Ovary (tissue), 7 donors: ENCODE measurements at regions not wholly inside any gene's neighbourhood (a gene's known extent, or its start where the extent isn't known, plus 50 kb on each side); places are given as distances from the start of the nearest gene placed in this dataset.

Source experiments
- DNase-seq, 5 donors: peaks; one replicate each; pipeline ENCODE4 v3.0.0-alpha.2; 2019 to 2020
- H3K27ac ChIP-seq, 2 donors: fragments of 200-600 bp; one replicate each; pipeline versions ENCODE4 v1.5.1 to v1.8.0; 2019 to 2022
- H3K27me3 ChIP-seq: fragments of 200-600 bp; one replicate; pipeline ENCODE4 v1.8.0; 2022
- H3K36me3 ChIP-seq: fragments of 200-600 bp; sonication (generic); one replicate; pipeline ENCODE4 v1.5.1; 2019
- H3K4me1 ChIP-seq: one replicate; pipeline ENCODE4 v1.8.1; 2013; ENCODE audit warnings: mild to moderate bottlenecking, moderate library complexity; ENCODE audit not compliant: insufficient read depth
- H3K4me3 ChIP-seq: fragments of 200-600 bp; sonication (generic); one replicate; pipeline ENCODE4 v1.5.1; 2017
- H3K9me3 ChIP-seq, 2 donors: fragments of 200-600 bp in 1 of 2; sonication (generic) in 1 of 2; one replicate each; pipeline versions ENCODE4 v1.5.1 to v1.8.1; 2013 to 2019; ENCODE audit warnings: mild to moderate bottlenecking in 1 of 2, moderate library complexity in 1 of 2
- EP300 ChIP-seq: sonication (generic); formaldehyde crosslinking; IDR thresholded peaks from one replicate; pipeline ENCODE4 v1.6.1; 2017; ENCODE audit warnings: antibody characterized with exemption
- POLR2A ChIP-seq: fragments of 450-650 bp; IDR thresholded peaks from one replicate; pipeline ENCODE4 v1.6.1; 2017; ENCODE audit warnings: antibody characterized with exemption, mild to moderate bottlenecking, moderate library complexity
- WGBS, 3 donors: extraction: QIAGEN DNeasy Blood & Tissue Kit in 1 of 3; methylation state at CpG; one replicate each; pipeline versions ENCODE4 v1.1.5 to v1.1.7; 2013 to 2017; 5-methylcytosine and 5-hydroxymethylcytosine counted together
- intact Hi-C, 4 donors: fragments of 100-400 bp; cut with DNase I; formaldehyde crosslinking; loops; one replicate each; pipeline versions ENCODE4 v1.11.0 to v1.15.1; 2022 to 2023
- TF ChIP-seq, protein P1 (sequence below), 3 donors: fragments of 450-650 bp in 2 of 3; fragments of 200-600 bp in 1 of 3; IDR thresholded peaks; one replicate each; pipeline versions ENCODE4 v1.5.1 to v1.8.0; 2016 to 2022; ENCODE audit warnings: antibody characterized with exemption in 3 of 3, mild to moderate bottlenecking in 1 of 3
- donor health status: DM: no; HTN: no; CAD: no; lungs with moderate emphysema.
- donor health status: DM: no; HTN: no; CAD: no.
- donor health status: Bipolar disorder and iron deficiency.
- donor health status: DM: no; HTN: no; CAD: no.
- donor health status: DM: yes; HTN: yes; CAD: no.

DNA sequence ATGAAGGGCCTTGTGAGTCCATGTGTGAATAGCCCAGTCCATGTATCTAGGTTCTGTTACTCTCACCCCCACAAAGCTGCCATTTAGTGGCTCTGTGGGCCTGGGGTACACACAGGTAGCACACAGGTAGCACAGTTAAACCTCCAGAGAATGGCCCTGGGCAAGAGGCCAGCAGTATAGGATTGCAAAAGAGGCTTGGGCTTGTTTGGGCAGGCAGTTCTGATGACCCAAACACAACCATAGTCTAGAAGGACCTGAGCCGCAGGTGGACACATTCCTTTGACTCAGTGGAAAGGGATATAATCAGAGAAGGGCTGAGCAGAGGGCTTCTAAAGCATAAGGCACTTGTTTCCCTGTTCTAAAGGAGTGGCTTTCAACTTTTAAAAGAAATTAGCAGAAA is 326.8 kb upstream of the SGCD start:
- WGBS, 3 donors: 88 to 95% (median 92%) methylated on average over 1 of the region's 1 CpG
- intact Hi-C loops: no loop called here
- TF ChIP-seq, protein P1, sequence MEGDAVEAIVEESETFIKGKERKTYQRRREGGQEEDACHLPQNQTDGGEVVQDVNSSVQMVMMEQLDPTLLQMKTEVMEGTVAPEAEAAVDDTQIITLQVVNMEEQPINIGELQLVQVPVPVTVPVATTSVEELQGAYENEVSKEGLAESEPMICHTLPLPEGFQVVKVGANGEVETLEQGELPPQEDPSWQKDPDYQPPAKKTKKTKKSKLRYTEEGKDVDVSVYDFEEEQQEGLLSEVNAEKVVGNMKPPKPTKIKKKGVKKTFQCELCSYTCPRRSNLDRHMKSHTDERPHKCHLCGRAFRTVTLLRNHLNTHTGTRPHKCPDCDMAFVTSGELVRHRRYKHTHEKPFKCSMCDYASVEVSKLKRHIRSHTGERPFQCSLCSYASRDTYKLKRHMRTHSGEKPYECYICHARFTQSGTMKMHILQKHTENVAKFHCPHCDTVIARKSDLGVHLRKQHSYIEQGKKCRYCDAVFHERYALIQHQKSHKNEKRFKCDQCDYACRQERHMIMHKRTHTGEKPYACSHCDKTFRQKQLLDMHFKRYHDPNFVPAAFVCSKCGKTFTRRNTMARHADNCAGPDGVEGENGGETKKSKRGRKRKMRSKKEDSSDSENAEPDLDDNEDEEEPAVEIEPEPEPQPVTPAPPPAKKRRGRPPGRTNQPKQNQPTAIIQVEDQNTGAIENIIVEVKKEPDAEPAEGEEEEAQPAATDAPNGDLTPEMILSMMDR (IDR thresholded peaks at IDR 0.05): no peak

DNA sequence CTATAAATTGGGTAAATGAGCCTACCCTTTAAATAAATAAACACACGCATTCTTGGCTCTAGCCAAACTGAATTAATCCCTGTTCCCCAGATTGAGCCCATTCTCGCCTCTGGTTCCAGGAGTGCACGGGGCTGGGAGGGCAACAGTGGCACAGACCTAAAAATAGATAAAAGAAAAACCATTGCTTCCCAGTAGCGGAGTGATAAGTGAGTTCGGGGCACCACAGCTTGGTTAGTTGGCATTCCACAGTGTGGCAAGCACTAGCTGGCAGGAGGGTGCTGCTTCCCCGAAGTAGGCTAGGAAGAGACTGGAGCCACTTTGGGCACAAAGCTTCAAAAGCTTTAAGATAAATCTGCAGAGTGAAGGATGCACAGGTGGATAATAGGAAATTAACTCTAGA is 322.2 kb upstream of the SGCD start:
- TF ChIP-seq, protein P1 (IDR thresholded peaks at IDR 0.05): no peak
- TF ChIP-seq POLR2A: no peak
- no peak for TF ChIP-seq EP300
- intact Hi-C loops: no loop called here
- WGBS, 3 donors: 90% methylated on average over 6 of the region's 6 CpGs
- no peak overlapping the region for H3K27ac ChIP-seq
- no peaks in the 10 kb centered on the region for H3K9me3 ChIP-seq
- H3K4me1 ChIP-seq: no peaks in the 10 kb centered on the region
- DNase-seq: no peak
- no peaks in the 10 kb centered on the region for H3K27me3 ChIP-seq
- H3K36me3 ChIP-seq: no peaks in the 10 kb centered on the region
- H3K4me3 ChIP-seq: no peak overlapping the region

More for the DNA sequence above, 326.8 kb upstream of the SGCD start:
- no peak overlapping the region for H3K4me3 ChIP-seq
- no peak overlapping the region for H3K27ac ChIP-seq
- no peaks in the 10 kb centered on the region for H3K36me3 ChIP-seq
- no peak for DNase-seq
- no peaks in the 10 kb centered on the region for H3K9me3 ChIP-seq
- no peaks in the 10 kb centered on the region for H3K4me1 ChIP-seq
- no peaks in the 10 kb centered on the region for H3K27me3 ChIP-seq

DNA sequence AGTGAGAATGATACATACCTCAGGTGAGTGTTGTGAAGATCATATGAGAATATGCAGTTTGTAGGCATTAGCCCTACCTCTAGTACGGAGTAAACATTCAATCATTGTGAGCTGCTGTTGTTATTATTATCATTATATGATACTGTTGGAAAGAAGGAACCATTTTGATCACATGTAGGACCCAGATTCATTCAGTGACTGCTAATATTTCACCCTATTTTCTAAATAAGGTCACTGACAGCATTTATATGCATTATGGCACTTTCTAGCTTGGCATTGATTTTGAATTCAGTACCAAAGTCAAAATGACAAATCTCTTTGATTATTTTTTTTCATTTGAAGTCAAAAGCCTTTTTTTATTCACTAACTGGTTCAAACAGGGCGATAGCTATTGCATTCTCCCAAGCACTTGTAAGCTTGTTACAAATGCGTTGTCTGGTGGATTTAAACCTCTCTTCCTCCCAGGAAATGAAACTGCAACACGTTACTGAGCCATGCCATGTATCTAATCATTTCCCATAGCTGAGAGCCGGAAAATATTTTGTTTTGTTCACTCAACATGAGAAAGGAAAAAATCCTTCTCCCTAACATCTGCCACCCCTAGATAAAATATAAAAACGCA is 320.8 kb upstream of the SGCD start:
- WGBS, 3 donors: 65 to 83% (median 75%) methylated on average over 6 of the region's 6 CpGs
- H3K4me3 ChIP-seq: no peak overlapping the region
- DNase-seq: no peak

DNA sequence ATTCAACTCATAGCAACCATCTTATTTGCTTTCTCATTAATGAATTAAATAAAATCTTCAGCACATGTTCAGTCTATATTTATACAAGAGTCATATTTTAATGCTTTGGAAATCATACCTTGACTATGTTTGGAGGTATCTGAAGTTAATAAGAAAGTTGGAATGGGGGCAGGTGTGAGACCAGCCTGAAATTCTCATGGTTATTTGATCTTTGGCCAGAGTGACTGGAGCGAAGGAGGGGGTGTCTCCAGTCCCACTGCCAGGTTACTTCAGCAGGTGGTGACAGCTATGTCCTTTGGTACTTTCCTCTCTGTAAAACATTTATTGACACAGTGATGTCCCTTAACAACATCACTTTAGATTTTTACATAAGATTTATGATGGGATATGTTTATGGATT is 318.1 kb upstream of the SGCD start:
- intact Hi-C loops: no loop called here

More for the DNA sequence above, 320.8 kb upstream of the SGCD start:
- intact Hi-C loops: no loop called here
- H3K36me3 ChIP-seq: no peaks in the 10 kb centered on the region
- H3K4me1 ChIP-seq: no peaks in the 10 kb centered on the region
- H3K9me3 ChIP-seq: no peaks in the 10 kb centered on the region
- no peak overlapping the region for H3K27ac ChIP-seq
- TF ChIP-seq EP300: no peak
- TF ChIP-seq, protein P1 (IDR thresholded peaks at IDR 0.05): no peak
- no peak for TF ChIP-seq POLR2A
- no peaks in the 10 kb centered on the region for H3K27me3 ChIP-seq

More for the DNA sequence above, 318.1 kb upstream of the SGCD start:
- no peak overlapping the region for H3K4me3 ChIP-seq
- H3K27me3 ChIP-seq: no peaks in the 10 kb centered on the region
- TF ChIP-seq EP300 (no peak), POLR2A (no peak)
- TF ChIP-seq, protein P1 (IDR thresholded peaks at IDR 0.05): no peak
- H3K27ac ChIP-seq: no peak overlapping the region
- 94 to 98% (median 98%) methylated on average over 1 of the region's 1 CpG for WGBS, 3 donors
- H3K36me3 ChIP-seq: no peaks in the 10 kb centered on the region
- no peaks in the 10 kb centered on the region for H3K9me3 ChIP-seq
- no peaks in the 10 kb centered on the region for H3K4me1 ChIP-seq
- no peak for DNase-seq
